EL (cell line): ENCODE measurements at regions not wholly inside any gene's neighbourhood (a gene's known extent, or its start where the extent isn't known, plus 50 kb on each side); places are given as distances from the start of the nearest gene placed in this dataset.

Source experiments
- DNase-seq: peaks from one replicate; pipeline ENCODE4 v3.0.0-alpha.2; 2016

DNA sequence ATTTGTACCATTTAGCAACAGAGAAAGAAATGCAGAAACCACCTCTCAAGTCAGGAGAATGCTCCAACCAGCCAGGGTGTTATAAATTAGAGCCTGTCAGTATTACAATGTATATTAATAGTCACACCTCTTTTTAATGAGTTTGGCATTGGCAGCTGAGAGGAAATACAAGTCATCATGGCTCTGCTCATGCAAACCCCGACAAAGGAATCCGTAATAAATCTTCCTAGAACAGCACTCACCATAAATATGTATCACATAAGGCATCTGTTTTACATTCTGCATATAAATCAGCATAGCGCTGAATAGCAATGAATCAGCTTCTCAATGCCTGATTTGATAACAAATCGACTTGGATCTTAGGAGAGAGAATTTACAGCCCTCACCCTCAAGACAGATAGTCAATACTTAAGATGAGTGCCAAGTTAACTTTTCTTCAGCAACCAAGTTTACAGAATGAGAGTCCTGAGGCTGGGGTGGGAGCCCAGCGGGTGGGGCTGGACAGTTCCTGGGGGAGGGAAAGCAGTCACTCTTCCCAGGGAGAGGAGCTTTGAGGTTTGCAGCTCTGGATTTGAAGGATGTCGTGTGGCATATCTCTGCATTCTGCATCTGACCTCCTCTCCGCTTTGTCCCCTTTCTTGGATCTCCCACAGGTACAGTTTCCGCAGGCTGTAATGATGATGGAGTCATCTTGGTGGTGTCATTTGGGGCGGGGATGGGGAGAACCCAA, 1034.4 kb upstream of the NR2F2 start:
- no peak for DNase-seq

DNA sequence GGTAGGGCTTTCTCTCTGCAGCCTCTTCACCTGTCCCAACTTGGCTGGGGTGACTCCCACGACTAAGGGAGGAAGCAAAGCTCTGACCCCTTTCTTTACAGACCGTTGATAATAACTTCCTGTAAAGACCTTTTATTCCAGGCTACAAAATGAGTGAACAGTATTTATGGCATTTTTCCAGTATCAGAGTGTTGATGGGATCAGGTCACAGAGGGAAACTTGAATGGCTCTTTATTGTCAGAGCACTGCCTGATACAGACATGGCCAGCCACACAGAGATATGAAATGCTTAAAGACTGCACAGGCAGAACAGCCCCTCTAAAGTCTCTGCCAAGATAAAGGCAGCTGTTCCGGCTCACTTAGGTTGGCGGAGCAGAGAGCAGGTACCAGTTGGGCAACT, 1033.9 kb upstream of the NR2F2 start:
- DNase-seq, result no peak

DNA sequence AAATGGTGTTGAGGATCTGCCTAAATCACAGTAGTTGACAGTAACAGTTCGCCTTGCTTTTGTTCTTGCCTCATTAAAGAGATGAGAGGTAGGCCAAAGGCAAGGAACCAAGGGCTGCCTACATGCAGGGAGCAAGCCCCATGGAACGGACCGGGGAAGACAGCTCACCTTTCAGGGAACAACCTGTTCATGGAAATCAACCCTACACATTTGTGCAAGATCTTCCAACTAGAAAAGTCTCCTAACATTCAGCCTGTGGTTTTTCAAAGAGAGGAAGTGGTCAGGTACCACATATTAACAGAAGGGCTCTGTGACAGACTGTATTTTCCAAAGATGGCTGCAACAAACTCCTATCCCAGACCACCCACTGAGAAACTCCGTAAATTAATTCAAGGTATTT, 1031.8 kb upstream of the NR2F2 start:
- DNase-seq, result no peak

GRCh38 chr15:95300958-95301357, 1029.5 kb upstream of the NR2F2 start:
- DNase-seq, result peak; percentile 53

DNA sequence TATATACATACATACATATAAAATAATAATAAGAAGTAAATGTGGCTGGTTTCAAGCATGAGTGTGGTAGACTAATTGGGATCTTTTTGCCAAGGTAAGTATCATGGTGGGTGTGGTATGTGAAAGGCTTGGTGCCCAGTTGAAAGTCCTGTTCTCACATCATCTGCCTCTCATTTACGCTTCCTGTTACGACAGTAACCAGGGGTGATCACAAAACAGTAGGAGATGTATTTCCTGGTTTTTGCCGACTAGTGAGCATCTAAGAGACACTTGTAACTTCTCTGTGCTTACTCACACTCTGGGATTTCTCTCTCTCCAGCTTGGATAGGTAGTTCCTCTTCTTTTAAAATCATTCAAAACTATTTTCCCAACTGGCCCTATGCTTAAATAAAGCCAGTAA, 1028.3 kb upstream of the NR2F2 start:
- no peak for DNase-seq

- DNase-seq, result no peak
Observed at GRCh38 chr15:95302809-95303208, 1027.7 kb upstream of the NR2F2 start.

GRCh38 chr15:95303713-95304112, 1026.8 kb upstream of the NR2F2 start:
- DNase-seq, result no peak

DNA sequence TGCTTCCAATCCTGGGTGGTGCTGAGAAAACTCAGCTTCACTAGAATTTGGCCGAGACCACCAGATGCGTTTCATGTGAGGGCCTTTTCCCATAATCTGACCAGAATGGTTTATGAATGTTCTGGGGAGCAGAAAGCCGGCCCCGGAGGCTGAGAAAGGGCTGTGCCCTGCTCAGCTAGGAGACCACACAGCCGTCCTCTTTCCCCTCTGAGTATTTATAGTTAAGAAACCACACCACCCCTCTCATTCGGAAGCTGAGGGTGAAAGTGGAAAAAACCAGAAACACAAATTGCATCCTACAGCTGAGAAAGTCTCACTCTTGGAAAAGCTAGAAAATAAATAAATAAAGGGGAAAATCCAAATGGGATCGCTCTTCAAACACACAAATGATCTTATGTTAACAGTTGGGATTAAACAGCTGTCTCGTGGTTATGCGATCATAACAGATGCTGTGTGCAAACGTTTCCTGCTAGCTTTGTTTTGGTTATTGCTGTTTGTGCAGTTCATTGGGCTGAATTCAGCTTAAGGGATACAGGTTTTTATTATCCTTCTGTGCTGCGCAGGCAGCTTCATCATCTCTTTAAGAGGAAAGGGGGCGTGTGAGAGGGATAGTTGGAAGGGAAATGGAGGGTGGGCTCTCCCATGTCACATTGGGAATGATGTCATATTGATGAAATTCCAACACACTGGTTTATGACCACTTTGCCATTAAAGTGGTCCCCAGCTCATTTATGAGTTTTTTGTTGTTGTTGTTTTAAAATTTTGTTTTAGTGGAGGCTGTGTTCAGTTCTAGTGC, 1026.2 kb upstream of the NR2F2 start:
- DNase-seq, result peak; percentile 32

DNA sequence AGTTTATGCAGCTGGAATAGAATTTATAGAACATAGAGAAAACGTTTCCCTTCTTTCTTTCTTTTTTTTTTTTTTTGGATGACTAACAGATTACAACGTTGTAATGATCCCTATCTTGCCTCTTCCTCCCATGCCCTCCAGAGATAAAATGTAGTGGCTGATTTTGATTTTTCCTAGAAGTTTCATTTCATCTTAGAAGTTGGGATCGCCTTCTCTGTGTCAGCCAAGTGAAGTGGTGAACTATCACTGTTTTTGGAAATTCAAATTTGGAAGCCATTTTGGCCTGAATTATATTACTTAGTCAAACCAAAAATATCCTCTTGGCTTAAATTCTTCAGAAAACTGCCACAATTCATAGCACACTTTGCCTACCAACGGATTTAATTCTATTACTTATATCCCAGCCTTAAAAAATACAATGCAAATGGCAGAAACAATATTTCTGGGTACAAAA, 1025.5 kb upstream of the NR2F2 start:
- no peak for DNase-seq

DNA sequence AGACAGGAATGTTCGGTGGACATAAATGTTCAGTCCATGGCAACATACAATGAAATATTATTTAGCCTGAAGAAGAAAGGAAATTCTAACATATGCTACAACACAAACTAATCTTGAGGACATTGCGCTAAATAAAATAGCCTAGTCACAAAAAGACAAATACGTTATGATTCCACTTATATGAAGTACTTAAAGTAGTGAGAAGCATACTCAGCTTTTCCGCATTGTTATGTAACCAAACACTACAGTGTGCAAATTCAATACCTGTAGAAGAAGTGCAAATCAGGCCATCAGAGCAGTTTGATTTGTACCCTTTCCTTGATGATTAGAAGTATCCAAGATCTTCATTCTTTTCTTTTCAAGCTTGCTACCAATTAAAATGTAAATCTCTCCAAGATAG, 1023.4 kb upstream of the NR2F2 start:
- DNase-seq, result no peak

DNA sequence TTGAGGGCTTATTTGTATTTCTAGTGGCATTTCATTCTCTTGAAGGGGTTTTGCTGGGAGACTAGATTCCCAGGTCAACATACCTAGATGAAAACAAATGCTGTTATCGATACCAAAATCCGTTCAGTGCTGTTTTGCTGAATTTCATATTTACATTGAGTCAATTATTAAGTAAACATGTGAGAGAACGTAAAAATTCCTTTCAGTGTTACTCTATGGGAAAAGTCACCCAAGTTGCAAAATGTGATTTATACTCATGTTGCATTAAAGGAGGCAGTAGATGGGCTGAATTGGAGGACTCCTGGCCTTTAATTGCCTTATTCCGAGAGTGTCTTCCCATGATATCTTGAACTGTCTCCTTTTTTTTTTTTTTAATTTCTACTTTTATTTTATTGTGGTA, 1011.3 kb upstream of the NR2F2 start:
- DNase-seq, result no peak

DNA sequence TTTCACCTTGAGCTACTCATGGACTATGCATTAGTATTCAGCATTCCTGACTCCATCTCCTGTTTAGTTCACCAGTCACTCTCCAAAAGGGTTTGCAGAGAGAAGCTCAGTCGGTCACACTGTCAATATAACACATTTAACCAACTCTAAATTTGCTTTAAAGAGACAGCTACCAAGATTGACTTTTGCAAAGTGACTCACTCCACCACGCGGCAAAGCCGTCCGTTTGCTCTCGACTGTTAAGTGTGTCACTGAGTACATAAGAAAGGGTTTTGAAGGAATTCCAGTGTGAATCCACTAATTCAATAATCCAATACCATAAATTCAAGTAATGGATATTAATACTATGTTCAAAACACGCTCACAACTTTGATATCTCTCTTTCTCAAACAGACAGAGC, 1006.7 kb upstream of the NR2F2 start:
- DNase-seq, result no peak

DNA sequence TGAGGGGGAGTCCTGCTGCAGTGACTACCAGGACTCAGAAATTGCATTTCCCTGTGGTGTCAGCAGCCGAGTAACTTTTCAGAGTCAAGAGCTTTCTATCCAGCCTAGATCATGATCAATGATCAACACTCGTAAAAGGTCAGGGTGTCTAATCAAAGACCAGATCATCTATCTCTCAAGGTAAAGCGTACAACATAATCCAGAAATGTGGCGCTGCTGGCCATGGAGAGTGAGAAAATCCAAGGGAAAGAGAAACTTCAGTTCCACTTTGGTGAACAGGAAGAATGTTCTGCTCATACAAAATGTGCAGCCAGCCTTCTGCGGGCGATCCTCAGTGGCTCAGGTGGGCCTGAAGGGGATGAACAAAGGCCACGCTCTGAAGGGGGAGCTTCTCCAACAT, 1005.8 kb upstream of the NR2F2 start:
- no peak for DNase-seq

DNA sequence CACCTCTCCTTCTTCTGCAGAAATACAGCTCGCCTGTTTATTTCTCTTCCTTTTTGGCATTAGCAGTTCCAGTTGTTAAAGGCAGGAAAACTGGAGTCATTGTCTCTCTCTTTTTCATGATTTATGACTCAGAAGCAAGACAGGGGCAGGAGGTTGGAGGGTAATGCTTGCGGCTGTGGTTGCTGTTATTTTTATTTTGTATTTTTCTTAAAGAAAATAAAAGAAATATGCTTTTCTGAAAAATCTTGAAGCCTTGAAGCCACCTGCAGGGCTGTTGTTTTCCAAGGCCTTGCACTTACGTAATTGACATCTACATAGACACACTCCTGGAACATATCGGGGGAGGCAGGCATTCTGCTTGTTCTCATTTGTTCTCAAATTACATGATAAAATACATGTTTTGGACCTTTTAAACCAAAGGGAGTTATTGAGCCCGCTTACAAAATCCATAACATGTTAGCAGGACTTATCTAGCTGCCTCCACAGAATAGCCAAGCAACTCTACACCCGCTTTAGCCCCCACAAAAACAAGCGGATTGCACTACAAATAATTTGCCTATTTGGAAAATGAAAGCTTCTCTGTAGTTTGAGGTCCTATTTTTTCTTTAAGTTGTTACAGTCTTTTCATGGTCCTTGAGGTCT, 1004.6 kb upstream of the NR2F2 start:
- no peak for DNase-seq

GRCh38 chr15:95326431-95327182, 1003.9 kb upstream of the NR2F2 start:
- DNase-seq, result no peak

DNA sequence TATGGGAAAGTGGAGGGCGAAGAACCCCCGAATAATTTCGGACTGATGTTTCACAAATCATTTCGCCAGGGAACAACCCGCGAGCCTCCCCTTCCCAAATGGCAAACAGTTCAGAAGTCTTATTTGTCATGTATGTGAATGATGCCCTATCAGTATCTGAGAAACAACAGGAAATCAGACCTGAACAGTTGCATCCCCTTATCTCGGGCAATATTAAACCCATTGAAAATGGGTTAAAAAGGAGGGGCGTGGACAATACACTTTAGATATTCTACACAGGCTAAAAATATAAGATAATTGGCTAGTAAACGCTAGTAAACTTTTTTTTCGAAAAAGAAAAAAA, 1003.3 kb upstream of the NR2F2 start:
- no peak for DNase-seq

DNA sequence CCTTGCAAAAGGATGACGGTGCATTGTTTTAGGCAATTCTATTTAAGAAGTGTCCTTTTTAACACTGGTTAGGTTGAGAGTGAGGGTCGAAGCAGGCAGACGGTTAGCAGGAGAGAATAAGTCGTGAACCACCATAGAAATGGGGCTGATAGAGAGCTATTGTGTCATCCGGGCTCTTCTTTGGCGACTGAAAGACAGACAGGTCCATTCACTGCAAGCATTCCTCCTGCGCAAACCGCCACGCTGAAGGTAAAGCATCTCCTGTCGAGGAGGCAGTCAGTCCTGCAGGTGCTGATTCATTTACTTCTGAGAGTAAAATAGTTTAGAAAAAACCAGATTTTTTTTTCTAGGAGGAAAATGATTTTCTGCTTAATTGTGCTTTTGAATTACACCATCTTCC, 1002.8 kb upstream of the NR2F2 start:
- no peak for DNase-seq

- DNase-seq, result no peak
Observed at GRCh38 chr15:95328559-95328958, 1001.9 kb upstream of the NR2F2 start.

DNA sequence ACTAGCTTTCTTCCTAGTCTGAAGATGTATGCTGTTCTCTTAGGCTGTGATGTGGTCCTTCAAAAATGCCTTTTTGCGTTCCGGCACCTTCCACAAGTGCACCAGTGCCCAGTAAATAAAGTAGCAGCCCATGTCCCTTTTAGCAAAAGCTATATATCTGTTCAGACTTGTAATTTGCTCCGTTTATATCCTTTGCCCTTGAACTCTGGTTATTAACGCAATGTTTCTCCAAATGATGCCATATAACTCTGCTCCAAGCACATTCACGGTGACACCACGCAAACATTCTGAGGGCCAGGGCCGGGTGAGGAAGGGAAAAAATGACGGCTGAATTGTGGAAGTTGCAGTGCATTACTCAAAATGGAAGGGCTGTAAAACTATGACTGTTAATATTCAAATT, 1001.1 kb upstream of the NR2F2 start:
- no peak for DNase-seq

- DNase-seq, result no peak
Observed at GRCh38 chr15:95341686-95342085, 988.8 kb upstream of the NR2F2 start.

- DNase-seq, result no peak
Observed at GRCh38 chr15:95345867-95346266, 984.6 kb upstream of the NR2F2 start.

GRCh38 chr15:95346721-95347475, 983.6 kb upstream of the NR2F2 start:
- no peak for DNase-seq

DNA sequence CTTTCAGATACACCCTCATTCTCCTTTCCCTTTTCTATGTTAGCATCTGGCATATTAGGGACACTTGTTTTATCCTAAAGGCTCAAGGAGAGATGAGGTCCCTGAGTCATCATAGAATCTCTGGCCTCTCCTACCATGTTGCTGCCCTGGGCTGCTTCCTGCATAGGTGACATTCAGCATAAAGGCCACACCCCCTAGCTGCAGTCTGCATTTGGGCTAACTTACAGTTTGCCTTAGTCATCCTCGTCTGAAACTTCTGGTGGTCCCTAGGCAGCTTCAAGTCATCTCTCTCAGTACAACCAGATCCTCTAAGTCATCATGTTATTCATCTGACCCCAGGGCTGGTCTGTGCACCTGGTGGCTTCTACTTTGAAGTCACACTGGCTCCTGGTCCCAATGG, 982.7 kb upstream of the NR2F2 start:
- DNase-seq, result peak; percentile 2
